HL-60 (cell line): ENCODE measurements at regions not wholly inside any gene's neighbourhood (a gene's known extent, or its start where the extent isn't known, plus 50 kb on each side); places are given as distances from the start of the nearest gene placed in this dataset.

Source experiments
- DNase-seq, 2 experiments: peaks; one replicate each; pipeline ENCODE4 v3.0.0-alpha.2; 2010 to 2020; ENCODE audit warnings: low read depth in 1 of 2, low spot score in 1 of 2
- H3K27ac ChIP-seq: fragments of 250-450 bp; sonication (Bioruptor Pico); replicated peaks from 2 replicates; pipeline ENCODE4 v1.5.1; 2020; ENCODE audit warnings: mild to moderate bottlenecking, moderate library complexity
- H3K27me3 ChIP-seq: fragments of 250-450 bp; sonication (Bioruptor Pico); 2 replicates; pipeline ENCODE4 v1.5.1; 2021; ENCODE audit warnings: mild to moderate bottlenecking, moderate library complexity; ENCODE audit not compliant: insufficient read depth, poor library complexity, severe bottlenecking
- H3K4me3 ChIP-seq: replicated peaks from 2 replicates; pipeline ENCODE4 v1.5.1; 2011; ENCODE audit warnings: mild to moderate bottlenecking, control low read depth, low read length; ENCODE audit not compliant: insufficient read depth
- CTCF ChIP-seq: IDR thresholded peaks from one replicate; pipeline ENCODE4 v1.5.1; 2011; ENCODE audit warnings: low read length, control low read depth, inconsistent platforms; ENCODE audit not compliant: insufficient read depth
- GABPA ChIP-seq: IDR thresholded peaks from 2 replicates; pipeline ENCODE4 v1.6.1; 2012; ENCODE audit warnings: low read depth
- POLR2AphosphoS5 ChIP-seq: IDR thresholded peaks from 2 replicates; pipeline ENCODE4 v1.6.1; 2012; ENCODE audit warnings: low read depth
- SPI1 ChIP-seq: IDR thresholded peaks from 2 replicates; pipeline ENCODE4 v1.6.1; 2012; ENCODE audit warnings: low read depth, mild to moderate bottlenecking, borderline replicate concordance
- TF ChIP-seq, protein P1 (sequence below): IDR thresholded peaks from 2 replicates; pipeline ENCODE4 v1.6.1; 2012; ENCODE audit warnings: low read depth; ENCODE audit not compliant: insufficient replicate concordance

DNA sequence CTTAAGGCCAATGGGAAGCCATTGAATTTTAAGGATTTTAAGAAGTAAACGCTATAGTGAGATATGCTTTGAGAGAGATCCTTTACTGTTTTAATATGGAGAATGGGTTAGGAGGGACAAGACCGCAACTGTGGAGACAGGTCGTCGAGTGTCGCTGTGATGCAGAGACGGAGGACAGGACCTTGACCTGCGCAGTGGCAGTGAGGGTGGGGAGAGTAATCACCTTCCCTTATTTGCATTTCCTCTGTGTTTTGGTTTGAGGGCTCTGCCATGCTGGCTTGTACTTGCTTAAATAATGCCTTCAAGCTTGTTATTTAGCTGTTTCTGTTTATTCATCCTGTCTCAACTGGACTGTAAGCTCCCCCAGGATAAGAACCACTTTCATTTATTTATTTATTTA, 345.0 kb downstream of the FBXW7 start:
- Histone ChIP-seq H3K27ac (no peak overlapping the region), H3K4me3 (no peak overlapping the region), H3K27me3 (no peaks in the 10 kb centered on the region)
- TF ChIP-seq, protein P1, sequence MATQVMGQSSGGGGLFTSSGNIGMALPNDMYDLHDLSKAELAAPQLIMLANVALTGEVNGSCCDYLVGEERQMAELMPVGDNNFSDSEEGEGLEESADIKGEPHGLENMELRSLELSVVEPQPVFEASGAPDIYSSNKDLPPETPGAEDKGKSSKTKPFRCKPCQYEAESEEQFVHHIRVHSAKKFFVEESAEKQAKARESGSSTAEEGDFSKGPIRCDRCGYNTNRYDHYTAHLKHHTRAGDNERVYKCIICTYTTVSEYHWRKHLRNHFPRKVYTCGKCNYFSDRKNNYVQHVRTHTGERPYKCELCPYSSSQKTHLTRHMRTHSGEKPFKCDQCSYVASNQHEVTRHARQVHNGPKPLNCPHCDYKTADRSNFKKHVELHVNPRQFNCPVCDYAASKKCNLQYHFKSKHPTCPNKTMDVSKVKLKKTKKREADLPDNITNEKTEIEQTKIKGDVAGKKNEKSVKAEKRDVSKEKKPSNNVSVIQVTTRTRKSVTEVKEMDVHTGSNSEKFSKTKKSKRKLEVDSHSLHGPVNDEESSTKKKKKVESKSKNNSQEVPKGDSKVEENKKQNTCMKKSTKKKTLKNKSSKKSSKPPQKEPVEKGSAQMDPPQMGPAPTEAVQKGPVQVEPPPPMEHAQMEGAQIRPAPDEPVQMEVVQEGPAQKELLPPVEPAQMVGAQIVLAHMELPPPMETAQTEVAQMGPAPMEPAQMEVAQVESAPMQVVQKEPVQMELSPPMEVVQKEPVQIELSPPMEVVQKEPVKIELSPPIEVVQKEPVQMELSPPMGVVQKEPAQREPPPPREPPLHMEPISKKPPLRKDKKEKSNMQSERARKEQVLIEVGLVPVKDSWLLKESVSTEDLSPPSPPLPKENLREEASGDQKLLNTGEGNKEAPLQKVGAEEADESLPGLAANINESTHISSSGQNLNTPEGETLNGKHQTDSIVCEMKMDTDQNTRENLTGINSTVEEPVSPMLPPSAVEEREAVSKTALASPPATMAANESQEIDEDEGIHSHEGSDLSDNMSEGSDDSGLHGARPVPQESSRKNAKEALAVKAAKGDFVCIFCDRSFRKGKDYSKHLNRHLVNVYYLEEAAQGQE, result no peak
- TF ChIP-seq GABPA, result no peak
- TF ChIP-seq POLR2AphosphoS5, result no peak
- TF ChIP-seq SPI1, result no peak
- no peak for TF ChIP-seq CTCF
- DNase-seq, result no peak

GRCh38 chr4:152189451-152190179, 346.3 kb downstream of the FBXW7 start:
- H3K27ac ChIP-seq, result no peak overlapping the region
- no peak for DNase-seq
- H3K4me3 ChIP-seq, result no peak overlapping the region

GRCh38 chr4:152188801-152189200, 347.1 kb downstream of the FBXW7 start:
- Histone ChIP-seq H3K4me3 (no peak overlapping the region), H3K27ac (no peak overlapping the region)

More at GRCh38 chr4:152189451-152190179, 346.3 kb downstream of the FBXW7 start:
- H3K27me3 ChIP-seq, result no peaks in the 10 kb centered on the region
- no peak for TF ChIP-seq POLR2AphosphoS5
- TF ChIP-seq CTCF, result no peak
- TF ChIP-seq, protein P1, result no peak
- TF ChIP-seq GABPA, result no peak
- no peak for TF ChIP-seq SPI1

More at GRCh38 chr4:152188801-152189200, 347.1 kb downstream of the FBXW7 start:
- no peaks in the 10 kb centered on the region for H3K27me3 ChIP-seq
- DNase-seq, result no peak
- no peak for TF ChIP-seq GABPA
- no peak for TF ChIP-seq CTCF
- TF ChIP-seq POLR2AphosphoS5, result no peak
- TF ChIP-seq SPI1, result no peak
- TF ChIP-seq, protein P1, result no peak
